ENCODE measurements at regions not wholly inside any gene's neighbourhood (a gene's known extent, or its start where the extent isn't known, plus 50 kb on each side); places are given as distances from the start of the nearest gene placed in this dataset.

- TF ChIP-seq CTCF (IDR thresholded peaks at IDR 0.05; ENCODE audit: insufficient read depth, low read length, poor library complexity, severe bottlenecking) (no peak), EZH2phosphoT487 (conservative IDR thresholded peaks at IDR 0.05; ENCODE audit: low read length) (no peak)
Observed at GRCh38 chr13:74696148-74696922, 562.1 kb upstream of the KLF12 start.

Data from SU-DHL-6 (cell line).